SH-SY5Y (cell line): ENCODE measurements at regions not wholly inside any gene's neighbourhood (a gene's known extent, or its start where the extent isn't known, plus 50 kb on each side); places are given as distances from the start of the nearest gene placed in this dataset.
A peak's percentile ranks its signal among the peaks of the same experiment; 100 is the strongest.

Experiments used
- GATA2 ChIP-seq: IDR thresholded peaks from 2 replicates; pipeline ENCODE4 v1.6.1; 2011; ENCODE audit warnings: mild to moderate bottlenecking, low read depth, low read length
- GATA3 ChIP-seq: IDR thresholded peaks from 2 replicates; pipeline ENCODE4 v1.6.1; 2011; ENCODE audit warnings: low read depth, mild to moderate bottlenecking, low read length, moderate library complexity

GRCh38 chr11:57054817-57055216, 66.1 kb downstream of the OR5AK2 start:
- TF ChIP-seq GATA2, result no peak
- TF ChIP-seq GATA3, result peak; percentile 65; the same call in 1 of the 2 replicates
